DND-41 (cell line): ENCODE measurements at regions not wholly inside any gene's neighbourhood (a gene's known extent, or its start where the extent isn't known, plus 50 kb on each side); places are given as distances from the start of the nearest gene placed in this dataset.

Experiments
- ATAC-seq: fragments of 200-7000 bp; cut with Tn5 transposase; 3 replicates; pipeline ENCODE4 v1.9.1; 2021; ENCODE audit warnings: low read depth; ENCODE audit not compliant: insufficient read depth
- DNase-seq: peaks from one replicate; pipeline ENCODE4 v3.0.0-alpha.2; 2020
- H2AFZ ChIP-seq: 2 replicates; pipeline ENCODE4 v1.6.0; 2012; ENCODE audit warnings: low read depth, low read length
- H3K27ac ChIP-seq: 2 replicates; pipeline ENCODE4 v1.5.1; 2012; ENCODE audit warnings: low read length, inconsistent platforms
- H3K27me3 ChIP-seq: fragments of 200-600 bp; sonication (generic); 2 replicates; pipeline ENCODE4 v1.6.0; 2012; ENCODE audit warnings: low read length, mild to moderate bottlenecking, inconsistent platforms; ENCODE audit not compliant: insufficient read depth, poor library complexity
- H3K36me3 ChIP-seq: 2 replicates; pipeline ENCODE4 v1.5.1; 2012; ENCODE audit warnings: low read length, inconsistent platforms; ENCODE audit not compliant: insufficient read depth
- H3K4me1 ChIP-seq: 2 replicates; pipeline ENCODE4 v1.5.1; 2012; ENCODE audit warnings: mild to moderate bottlenecking, low read length; ENCODE audit not compliant: insufficient read depth
- H3K4me2 ChIP-seq: 2 replicates; pipeline ENCODE4 v1.6.0; 2012; ENCODE audit warnings: mild to moderate bottlenecking, moderate library complexity, low read length, inconsistent platforms; ENCODE audit not compliant: insufficient read depth
- H3K4me3 ChIP-seq, 2 experiments: fragments of 200-600 bp in 1 of 2; shearing (Covaris generic) in 1 of 2; 2 replicates each; pipeline ENCODE4 v1.5.1; 2012 to 2016; ENCODE audit warnings: inconsistent platforms in 2 of 2, low read length in 2 of 2, mild to moderate bottlenecking in 2 of 2, low read depth in 1 of 2, moderate library complexity in 1 of 2
- H3K79me2 ChIP-seq: 2 replicates; pipeline ENCODE4 v1.6.0; 2012; ENCODE audit warnings: low read length, inconsistent platforms; ENCODE audit not compliant: insufficient read depth
- H3K9ac ChIP-seq: 2 replicates; pipeline ENCODE4 v1.6.0; 2012; ENCODE audit warnings: low read depth, mild to moderate bottlenecking, inconsistent platforms, low read length, moderate library complexity
- H3K9me3 ChIP-seq: 2 replicates; pipeline ENCODE4 v1.5.1; 2012; ENCODE audit warnings: low read length, moderate library complexity, mild to moderate bottlenecking, inconsistent platforms; ENCODE audit not compliant: insufficient read depth, severe bottlenecking
- H4K20me1 ChIP-seq: 2 replicates; pipeline ENCODE4 v1.6.0; 2012; ENCODE audit warnings: low read length; ENCODE audit not compliant: insufficient read depth
- EZH2 ChIP-seq: IDR thresholded peaks from 3 replicates; pipeline ENCODE4 v1.6.1; 2012; ENCODE audit warnings: borderline replicate concordance, low read depth, mild to moderate bottlenecking, moderate library complexity, low read length, inconsistent platforms; ENCODE audit not compliant: severe bottlenecking
- TF ChIP-seq, protein P1 (sequence below): IDR thresholded peaks from 2 replicates; pipeline ENCODE4 v1.5.1; 2012; ENCODE audit warnings: borderline replicate concordance, low read length, moderate library complexity, mild to moderate bottlenecking; ENCODE audit not compliant: poor library complexity, severe bottlenecking; ENCODE audit errors: extremely low read depth

DNA sequence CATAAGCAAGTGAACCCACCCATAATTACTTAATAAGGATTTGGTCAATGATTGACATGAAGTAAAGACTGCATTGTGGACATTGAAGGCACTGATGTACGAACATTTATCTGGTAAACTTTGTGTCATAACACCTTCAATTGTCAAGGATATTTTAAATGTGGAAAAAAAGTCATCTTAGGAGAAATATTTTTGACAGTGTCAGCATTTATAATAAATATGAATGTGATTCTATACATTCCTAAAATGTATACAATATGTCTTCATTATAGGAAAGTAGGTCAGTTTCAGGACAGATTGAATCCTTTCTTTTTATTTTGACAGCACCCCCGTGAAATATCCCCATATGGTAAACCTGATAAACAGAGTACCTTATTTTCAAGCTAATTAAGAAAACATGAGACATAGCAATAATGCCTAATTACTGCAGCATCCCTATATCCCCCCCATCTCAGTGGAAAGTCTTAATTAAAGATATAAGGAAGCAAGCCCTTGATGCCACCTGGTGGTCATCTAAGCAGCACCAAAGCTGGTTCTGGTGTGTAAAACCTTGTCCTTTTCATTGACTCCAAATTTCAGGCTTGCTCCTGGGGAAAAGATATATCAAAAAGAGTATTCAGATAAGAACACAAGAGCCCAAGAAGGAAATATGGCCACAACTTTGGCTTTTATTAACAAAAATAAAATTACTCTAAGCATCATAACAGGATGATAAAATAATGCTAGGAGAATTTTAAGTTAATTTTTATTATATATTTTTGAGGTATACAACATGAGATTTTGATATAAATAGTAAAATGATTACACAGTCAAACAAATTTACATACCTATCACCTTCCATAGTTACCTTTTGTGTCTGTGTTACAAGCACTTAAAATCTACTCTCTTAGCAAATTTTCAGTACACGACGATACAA, 379.7 kb downstream of the TLL1 start:
- ATAC-seq (no peak), DNase-seq (no peak)
- Histone ChIP-seq H3K27ac (no peak overlapping the region), H3K4me2 (no peak overlapping the region), H3K9me3 (no peaks in the 10 kb centered on the region), H3K36me3 (no peaks in the 10 kb centered on the region), H3K9ac (no peak overlapping the region), H3K79me2 (no peaks in the 10 kb centered on the region), H2AFZ (no peak overlapping the region), H3K4me1 (no peaks in the 10 kb centered on the region), H3K27me3 (no peaks in the 10 kb centered on the region), H3K4me3 (no peak overlapping the region), H4K20me1 (no peaks in the 10 kb centered on the region)
- TF ChIP-seq, protein P1, sequence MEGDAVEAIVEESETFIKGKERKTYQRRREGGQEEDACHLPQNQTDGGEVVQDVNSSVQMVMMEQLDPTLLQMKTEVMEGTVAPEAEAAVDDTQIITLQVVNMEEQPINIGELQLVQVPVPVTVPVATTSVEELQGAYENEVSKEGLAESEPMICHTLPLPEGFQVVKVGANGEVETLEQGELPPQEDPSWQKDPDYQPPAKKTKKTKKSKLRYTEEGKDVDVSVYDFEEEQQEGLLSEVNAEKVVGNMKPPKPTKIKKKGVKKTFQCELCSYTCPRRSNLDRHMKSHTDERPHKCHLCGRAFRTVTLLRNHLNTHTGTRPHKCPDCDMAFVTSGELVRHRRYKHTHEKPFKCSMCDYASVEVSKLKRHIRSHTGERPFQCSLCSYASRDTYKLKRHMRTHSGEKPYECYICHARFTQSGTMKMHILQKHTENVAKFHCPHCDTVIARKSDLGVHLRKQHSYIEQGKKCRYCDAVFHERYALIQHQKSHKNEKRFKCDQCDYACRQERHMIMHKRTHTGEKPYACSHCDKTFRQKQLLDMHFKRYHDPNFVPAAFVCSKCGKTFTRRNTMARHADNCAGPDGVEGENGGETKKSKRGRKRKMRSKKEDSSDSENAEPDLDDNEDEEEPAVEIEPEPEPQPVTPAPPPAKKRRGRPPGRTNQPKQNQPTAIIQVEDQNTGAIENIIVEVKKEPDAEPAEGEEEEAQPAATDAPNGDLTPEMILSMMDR = peak; percentile 46
- no peak for TF ChIP-seq EZH2

DNA sequence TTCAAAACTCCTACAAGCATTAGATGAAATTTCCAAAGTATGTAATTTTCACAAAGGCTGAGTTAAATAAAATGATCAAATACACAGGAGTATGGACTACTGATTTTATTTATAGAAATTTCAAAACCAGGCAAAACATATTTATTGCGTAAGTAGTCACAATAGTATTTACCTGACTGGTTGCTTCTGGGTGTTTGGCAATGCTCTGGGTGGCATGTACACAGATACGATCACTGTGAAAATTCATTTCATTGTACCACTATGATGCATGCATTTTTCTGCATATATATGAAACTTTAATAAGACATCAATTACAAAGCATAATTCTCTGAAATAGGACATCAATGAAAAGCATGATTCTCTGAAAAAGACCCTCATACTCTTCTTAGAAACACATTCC, 384.2 kb downstream of the TLL1 start:
- Histone ChIP-seq H2AFZ (no peak overlapping the region), H3K4me1 (no peaks in the 10 kb centered on the region), H3K79me2 (no peaks in the 10 kb centered on the region), H3K36me3 (no peaks in the 10 kb centered on the region), H3K27ac (no peak overlapping the region), H3K4me2 (no peak overlapping the region), H3K9me3 (no peaks in the 10 kb centered on the region), H3K9ac (no peak overlapping the region), H3K27me3 (no peaks in the 10 kb centered on the region), H3K4me3 (no peak overlapping the region), H4K20me1 (no peaks in the 10 kb centered on the region)
- no peak for DNase-seq
- ATAC-seq = no peak
- TF ChIP-seq, protein P1 = no peak
- TF ChIP-seq EZH2 = no peak

DNA sequence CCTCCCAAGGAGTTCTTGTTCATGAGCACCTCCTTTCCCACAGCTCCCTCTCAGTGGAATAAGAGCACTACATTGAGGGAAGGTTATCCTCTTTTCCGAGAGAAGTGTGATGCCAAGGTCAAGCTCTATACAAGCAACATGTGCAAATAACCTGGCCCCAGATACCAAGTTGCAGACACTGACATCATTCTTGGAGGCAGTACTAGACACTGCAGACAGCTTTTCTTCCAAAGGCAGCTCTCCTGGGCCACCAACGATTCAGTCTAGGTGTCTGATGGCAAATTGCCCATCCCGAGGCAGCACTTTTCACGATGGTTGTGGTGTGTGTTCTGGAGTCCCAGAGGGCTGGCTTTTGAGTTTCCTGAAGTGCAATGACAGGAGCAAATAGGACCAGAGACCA, 384.9 kb downstream of the TLL1 start:
- ATAC-seq (no peak), DNase-seq (no peak)
- Histone ChIP-seq H4K20me1 (no peaks in the 10 kb centered on the region), H3K4me2 (no peak overlapping the region), H2AFZ (no peak overlapping the region), H3K9me3 (no peaks in the 10 kb centered on the region), H3K79me2 (no peaks in the 10 kb centered on the region), H3K27me3 (no peaks in the 10 kb centered on the region), H3K4me3 (no peak overlapping the region), H3K4me1 (no peaks in the 10 kb centered on the region), H3K9ac (no peak overlapping the region), H3K27ac (no peak overlapping the region), H3K36me3 (no peaks in the 10 kb centered on the region)
- TF ChIP-seq EZH2 = no peak
- TF ChIP-seq, protein P1 = no peak
